ENCODE measurements at regions not wholly inside any gene's neighbourhood (a gene's known extent, or its start where the extent isn't known, plus 50 kb on each side); places are given as distances from the start of the nearest gene placed in this dataset.
"Not testable (repeated sequence)": the region's sequence is repeated elsewhere in the genome, so short reads cannot be mapped to it uniquely, and the experiment has no call there.

- DNase-seq (ENCODE audit: low spot score): no peak
Measured at GRCh38 chr7:63105978-63106377, 892.7 kb upstream of the ZNF722 start.

DNA sequence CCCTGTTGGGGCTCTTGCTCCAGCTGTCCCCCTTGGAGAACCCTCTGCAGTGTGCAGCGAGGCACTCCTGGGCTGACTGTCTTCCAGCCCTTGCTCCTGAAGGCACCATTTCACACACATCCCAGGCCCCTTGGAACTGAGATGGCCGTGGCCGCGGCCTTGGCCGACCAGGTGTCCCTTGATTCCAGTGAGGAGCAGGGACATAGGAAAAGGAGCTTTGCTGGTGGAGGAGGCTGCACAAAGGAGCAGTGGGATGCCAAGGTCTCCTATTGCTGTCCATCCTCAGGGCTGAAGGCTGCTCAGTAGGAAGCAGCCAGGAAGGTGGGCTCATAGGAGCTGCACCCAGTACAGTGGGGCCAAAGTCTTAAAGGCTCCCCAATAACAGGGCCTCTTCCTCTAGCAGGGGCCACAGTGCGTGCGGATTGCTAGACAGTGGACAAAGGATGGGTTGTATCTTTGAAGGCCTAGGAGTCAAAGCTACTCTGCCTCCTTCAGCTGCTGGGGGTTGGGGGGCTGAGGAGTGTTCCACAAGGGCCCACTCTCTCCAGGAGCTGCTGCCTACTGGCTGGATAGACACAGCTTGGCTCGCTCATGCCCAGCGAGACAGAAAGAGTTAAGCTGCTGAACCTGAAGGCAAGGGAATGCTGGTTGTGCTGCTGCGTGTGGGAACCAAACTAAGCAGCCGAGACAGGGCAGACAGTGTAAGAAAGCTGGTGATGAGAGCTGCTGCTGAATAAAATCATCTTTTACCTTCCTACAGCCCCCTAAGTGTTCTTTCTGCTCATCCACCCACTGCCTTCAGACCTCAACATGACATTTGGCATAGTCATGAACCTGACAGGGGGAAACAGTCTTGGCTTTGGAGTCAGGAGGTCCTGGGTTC, 891.9 kb upstream of the ZNF722 start:
- DNase-seq (ENCODE audit: low spot score): no peak

GRCh38 chr7:63111511-63111910, 887.1 kb upstream of the ZNF722 start:
- not testable (repeated sequence) for DNase-seq (ENCODE audit: low spot score)

DNA sequence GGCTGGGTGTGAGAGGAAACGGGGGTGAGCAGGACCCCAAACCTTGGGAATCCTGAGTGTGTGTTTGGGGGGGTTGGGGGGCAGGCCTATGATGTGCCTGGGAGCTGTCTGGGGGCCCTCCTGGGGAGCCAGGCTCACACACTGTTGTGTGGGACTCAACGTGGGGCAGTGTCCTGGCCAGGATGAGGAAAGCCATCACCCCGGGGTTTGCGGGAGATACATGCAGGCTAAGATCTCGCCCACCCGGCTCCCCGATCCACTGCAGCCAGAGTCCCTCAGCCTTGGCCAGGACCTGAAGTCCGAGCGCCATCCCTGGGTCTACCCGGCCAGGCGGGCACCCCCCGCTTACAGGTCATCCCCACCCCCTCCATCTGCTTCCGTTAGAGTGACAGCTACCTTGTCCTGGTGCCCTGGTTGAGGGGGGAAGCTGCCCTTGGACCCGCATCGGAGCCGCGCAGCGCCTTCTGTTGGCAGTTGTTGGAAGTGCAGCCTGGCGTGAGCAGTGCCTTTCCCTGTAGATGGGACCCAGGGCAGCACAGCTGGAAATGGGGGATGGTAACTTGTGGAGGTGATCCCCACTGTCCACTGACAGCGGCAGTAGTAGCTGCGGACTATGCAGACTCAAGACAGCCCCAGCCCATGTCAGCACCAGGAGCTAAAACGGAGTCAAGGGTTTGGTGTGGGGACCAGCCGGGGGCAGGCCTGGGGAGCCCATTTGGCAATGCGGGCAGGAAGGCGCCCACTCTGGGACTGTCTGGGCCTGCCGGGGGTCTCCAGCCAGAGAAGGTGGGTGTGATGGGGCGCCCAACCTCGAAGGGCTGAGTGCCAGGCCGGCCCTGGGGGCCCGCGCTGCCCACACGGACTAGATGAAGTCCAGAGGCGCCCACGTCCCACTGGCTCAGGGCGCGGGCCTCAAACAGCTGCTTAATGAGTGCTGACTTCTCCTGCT, 885.6 kb upstream of the ZNF722 start:
- DNase-seq (ENCODE audit: low spot score): no peak

GRCh38 chr7:63113713-63114285, 884.9 kb upstream of the ZNF722 start:
- no peak for DNase-seq (ENCODE audit: low spot score)

DNA sequence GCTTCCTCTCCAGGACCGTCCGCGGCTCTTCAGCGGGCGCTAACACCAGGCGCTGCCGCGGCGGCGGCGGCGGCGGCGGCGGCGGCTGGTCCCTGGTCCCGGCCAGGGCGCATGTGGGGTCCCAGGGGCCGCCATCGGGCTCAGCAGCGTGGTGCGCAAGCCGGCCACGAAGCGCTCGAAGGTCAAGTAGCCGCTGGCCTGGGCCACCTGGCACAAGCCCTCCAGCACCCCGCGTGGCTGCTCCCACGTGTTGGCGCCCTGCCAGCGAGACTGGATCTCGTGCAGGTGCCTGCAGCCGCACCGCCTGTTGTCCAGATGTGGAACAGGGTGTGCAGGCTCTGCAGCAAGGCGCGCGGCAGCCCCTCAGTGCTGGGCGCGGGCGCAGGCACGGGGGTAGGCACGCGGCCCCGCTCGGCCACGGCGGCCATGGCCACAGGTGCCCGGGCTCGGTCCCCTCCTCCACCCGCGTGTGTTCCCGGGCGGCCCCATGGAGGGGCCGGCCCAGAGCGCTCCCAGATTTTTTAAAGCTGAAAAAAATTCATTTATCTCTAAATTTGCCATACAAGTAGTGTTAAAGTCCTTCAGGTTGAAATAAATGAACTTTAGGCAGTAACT, 884.2 kb upstream of the ZNF722 start:
- no peak for DNase-seq (ENCODE audit: low spot score)
